Amniotic epithelial cell (primary cell): ENCODE measurements at regions not wholly inside any gene's neighbourhood (a gene's known extent, or its start where the extent isn't known, plus 50 kb on each side); places are given as distances from the start of the nearest gene placed in this dataset.

Experiments
- DNase-seq: peaks from one replicate; pipeline ENCODE4 v3.0.0-alpha.2; 2010; ENCODE audit warnings: low read depth

GRCh38 chr3:30169487-30169886, 436.9 kb upstream of the TGFBR2 start:
- DNase-seq = peak; percentile 78

DNA sequence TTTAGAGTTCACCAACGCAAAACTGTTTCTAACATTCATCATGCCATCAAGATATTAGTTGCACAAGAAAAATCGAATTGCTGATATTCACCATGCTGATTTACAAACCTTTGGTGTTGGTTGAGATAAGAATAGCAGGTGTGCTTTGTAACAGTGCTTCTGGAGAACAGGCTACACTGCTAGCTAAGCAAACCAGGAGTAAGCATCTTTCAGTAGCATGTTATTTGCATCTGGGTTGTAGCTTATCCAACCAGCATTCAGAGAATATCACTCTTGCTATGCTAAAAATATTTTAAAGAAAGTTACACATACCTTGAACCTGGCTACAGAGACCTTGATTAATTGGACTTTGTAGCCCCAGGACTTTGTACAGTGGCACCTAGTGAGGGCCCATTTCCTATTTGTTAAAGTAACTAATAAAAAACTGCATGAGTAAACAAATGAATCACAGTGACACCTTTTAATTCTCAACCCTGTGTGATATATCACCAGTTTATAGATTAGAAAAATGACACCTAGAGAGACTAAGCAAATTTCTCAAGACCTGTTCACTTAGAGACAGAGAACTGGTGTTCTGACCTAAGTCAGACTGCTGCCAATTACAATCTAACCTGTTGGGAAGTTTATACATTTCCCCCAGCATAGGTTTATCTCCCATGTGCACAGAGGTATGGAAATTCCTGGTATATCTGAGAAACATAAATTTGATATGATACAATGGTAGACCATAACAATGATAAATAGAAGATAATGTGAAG, 435.5 kb upstream of the TGFBR2 start:
- DNase-seq = no peak

- no peak for DNase-seq
Measured at GRCh38 chr3:30174357-30174756, 432.0 kb upstream of the TGFBR2 start.

GRCh38 chr3:30180310-30181177, 425.9 kb upstream of the TGFBR2 start:
- DNase-seq = peak; percentile 87

DNA sequence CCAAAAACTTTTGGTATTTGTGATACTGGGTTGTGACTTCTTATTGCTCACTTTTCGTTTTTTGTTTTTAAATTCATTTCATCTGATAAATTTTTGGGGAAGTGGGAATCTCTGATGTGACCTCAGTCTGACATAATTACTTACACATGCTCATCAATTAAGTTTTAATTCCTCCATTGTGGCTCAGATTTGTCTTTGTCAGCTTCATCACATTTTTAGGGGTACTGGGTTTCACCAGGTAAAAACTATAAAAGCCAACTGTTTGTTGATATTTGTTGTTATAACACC, 425.3 kb upstream of the TGFBR2 start:
- no peak for DNase-seq

GRCh38 chr3:30181581-30181980, 424.8 kb upstream of the TGFBR2 start:
- DNase-seq = no peak

DNA sequence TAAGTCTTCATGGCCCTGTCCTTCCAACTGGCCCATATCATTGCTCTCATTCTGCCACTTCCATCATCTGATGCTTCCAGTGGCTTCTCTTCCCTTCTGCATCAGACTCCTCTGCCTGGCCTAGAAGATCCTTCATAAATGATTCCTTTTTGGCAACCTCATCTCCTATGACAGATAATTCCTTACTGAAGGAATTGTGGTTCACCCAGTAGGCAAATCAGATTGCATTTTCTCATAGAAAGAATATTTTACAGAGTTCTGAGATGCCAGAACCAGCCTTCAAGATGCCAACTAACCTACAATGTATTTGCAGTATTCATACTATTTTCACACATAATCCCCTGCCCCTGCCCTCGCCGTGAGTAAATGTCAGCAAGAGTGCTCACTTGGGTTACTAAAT, 423.0 kb upstream of the TGFBR2 start:
- peak; percentile 9 for DNase-seq

DNA sequence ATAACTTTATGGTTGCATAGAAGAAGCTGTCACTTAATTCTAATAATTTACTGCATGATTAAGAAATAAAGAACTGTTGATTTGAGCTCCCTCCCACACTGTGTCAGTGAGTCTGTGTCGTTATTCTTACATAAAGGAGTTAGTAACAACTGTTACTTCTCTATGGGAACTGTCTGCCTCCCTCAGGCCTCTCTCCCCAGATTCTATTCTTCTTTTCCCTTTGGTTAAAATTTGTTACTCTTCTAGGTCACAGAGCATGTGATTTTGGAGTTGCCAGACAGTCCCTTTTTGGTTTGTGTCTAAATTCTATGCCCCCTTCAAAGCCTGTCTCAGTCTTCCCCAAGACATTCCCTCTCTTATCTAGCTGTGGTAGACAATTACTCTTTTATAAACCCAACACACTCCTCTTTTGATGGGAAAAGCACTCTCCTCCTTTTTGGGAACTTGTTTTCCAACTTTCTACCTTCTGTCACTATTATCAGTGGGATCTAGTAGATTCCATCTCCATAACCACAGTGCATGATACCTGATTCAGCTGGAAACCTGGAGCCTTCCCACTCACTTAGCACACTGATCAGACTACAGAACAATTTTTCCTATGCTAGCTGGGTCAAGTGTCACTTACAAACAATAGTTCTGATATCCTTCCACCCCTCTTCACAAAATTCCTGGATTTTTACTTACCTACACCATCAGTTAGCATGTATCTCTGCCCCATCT, 422.1 kb upstream of the TGFBR2 start:
- DNase-seq = no peak

DNA sequence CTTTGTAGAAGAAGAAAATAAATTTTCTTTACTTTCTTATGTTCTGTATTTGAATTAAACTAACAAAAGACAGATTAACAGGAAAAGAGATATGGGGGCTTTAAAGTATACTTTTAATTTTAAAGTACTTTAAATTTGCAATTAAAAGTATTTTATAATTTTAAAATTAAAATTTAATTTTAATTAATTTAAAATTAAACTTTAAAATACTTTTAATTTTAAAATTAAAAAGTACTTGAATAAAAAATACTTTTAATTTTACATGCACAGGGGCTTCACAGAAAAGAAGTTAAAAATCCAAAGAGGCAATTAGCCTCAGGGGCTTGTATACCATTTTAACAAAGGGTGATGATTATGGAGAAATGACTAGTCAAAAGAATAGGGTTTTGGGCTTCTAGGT, 420.5 kb upstream of the TGFBR2 start:
- DNase-seq = no peak

GRCh38 chr3:30186741-30187219, 419.6 kb upstream of the TGFBR2 start:
- DNase-seq = no peak

DNA sequence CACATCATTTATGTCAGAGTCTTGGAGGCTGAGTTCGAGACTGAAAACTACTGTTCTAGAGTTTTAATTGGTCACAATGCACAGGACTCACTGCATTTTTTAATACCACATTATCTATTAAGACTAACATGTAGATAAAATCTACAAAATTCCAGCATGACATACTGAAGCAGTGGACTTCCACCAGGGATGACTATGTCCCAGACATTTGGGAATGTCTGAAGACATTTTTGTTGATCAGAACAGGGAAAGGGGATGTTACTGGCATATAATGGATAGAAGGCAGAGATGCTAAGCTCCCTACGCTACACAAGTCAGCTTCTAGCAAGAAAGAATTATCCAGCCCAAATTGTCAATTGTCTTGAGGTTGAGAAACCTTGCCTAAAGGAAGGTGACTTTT, 419.0 kb upstream of the TGFBR2 start:
- DNase-seq = no peak

DNA sequence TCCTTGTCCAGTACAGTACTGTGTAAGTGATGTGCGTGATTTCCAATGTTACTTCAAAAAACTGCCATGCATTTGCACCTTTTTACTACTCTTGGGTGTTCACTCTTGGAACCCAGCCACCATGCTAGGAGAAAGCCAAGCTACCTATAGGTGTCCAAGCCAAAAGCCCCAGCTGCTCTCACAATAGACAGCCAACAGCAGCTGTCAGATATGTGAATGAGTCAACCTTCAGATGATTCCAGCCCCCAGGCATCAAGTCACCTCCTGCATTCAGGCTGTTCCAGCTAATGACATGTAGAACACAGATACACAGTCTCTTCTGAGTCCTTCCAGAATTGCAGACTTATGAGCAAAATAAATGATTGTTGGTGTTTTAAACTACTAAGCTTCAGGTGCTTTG, 417.7 kb upstream of the TGFBR2 start:
- no peak for DNase-seq

DNA sequence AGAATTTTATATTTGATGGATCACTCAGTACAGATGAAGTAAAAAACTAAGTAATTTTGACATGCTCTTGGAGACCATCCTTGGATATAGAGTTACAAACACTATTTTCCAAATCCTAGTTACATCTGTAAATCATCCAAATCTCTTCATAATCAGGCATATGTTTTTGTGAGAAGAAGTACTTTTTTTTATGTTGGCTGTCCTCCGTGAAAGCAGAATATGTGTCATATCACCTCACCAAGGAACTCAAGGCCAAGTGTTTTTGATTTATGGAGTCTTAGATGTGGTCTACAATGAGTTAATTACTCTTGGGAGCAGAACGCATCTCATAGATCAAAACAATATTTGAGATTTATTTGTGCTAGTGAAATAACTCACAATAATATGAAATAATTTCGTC, 416.5 kb upstream of the TGFBR2 start:
- no peak for DNase-seq

- DNase-seq = no peak
Measured at GRCh38 chr3:30193625-30194044, 412.8 kb upstream of the TGFBR2 start.

GRCh38 chr3:30195352-30195751, 411.0 kb upstream of the TGFBR2 start:
- DNase-seq = no peak

- DNase-seq = peak; percentile 48
Measured at GRCh38 chr3:30198162-30198561, 408.2 kb upstream of the TGFBR2 start.

- peak; percentile 46 for DNase-seq
Measured at GRCh38 chr3:30199096-30199759, 407.2 kb upstream of the TGFBR2 start.

DNA sequence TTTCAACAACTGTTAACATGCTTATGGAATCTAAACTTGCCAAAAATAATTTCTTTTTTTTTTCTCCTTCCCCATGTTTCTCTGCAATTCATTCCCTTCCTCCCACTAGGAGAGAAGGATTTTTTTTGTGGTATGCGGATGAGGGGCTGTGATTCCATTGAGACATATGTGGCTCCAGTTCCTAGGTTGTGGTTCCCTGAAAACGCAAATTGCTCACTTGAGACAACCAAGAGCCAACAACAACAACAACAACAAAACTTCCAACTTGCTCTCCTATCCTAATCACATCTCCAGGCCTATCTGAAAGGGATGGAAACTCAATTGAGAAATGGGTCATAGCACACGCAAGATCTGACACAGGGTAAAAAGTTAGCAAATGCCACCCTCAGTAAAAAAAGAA, 406.5 kb upstream of the TGFBR2 start:
- no peak for DNase-seq

DNA sequence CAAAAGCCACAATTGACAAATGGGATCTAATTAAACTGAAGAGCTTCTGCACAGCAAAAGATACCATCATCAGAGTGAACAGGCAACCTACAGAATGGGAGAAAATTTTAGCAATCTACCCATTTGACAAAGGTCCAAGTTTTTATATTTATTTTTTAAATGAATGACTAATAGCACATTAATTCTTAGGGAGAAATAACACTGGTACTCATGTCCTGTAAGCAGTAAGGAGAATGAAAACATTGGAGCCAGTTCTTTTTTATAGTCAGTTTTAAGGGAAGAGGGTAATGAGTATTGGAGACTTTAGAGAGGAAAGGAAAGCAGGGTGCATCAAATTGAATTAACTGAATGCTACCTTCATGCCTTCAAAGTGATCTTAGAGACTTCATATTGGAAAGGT, 404.7 kb upstream of the TGFBR2 start:
- no peak for DNase-seq

- peak; percentile 55 for DNase-seq
Measured at GRCh38 chr3:30203301-30203700, 403.1 kb upstream of the TGFBR2 start.

DNA sequence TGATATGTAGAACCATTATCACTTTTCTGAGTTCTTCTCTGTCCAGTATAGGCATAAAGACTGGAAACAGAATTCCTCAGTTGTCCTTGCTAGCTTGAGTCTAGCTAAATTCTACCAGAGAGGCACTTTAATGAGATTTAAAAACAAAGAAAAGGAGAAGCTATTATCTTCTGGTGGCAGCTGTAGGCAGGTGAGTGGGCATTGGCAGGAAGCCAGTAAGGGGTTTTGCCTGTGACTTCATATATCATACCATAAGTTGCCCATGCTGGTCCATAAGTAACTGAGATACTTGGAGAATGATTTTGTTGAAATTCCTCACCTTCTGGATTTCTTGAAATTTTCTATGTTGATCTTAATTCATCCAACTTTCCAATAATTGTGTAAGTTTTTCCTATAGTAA, 402.3 kb upstream of the TGFBR2 start:
- no peak for DNase-seq

DNA sequence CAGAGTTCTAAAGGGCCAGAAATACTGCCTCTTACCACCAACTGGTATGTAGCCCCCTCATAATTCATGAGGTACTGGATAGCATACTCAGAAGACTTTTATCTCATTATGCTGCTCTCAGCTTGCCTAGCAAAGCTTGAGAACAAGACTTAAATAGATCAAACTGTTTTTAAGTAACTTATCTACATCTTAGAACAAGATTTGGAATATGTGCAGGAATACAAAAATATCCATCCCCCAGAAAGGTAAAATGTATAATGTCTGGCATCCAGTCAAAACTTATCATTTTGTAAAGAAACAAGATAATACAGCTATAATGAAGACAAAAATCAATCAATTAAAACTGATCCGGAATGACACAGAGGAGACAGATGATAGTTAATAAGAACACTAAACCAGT, 400.4 kb upstream of the TGFBR2 start:
- no peak for DNase-seq
